ENCODE measurements at regions not wholly inside any gene's neighbourhood (a gene's known extent, or its start where the extent isn't known, plus 50 kb on each side); places are given as distances from the start of the nearest gene placed in this dataset.

GRCh38 chr10:1882180-1882579, 144.9 kb upstream of the ADARB2 start:
- no peak for TF ChIP-seq CTCF (tag by site-specific recombination; IDR thresholded peaks at IDR 0.05)
- no peak for TF ChIP-seq REST (tag by site-specific recombination; IDR thresholded peaks at IDR 0.05)
- TF ChIP-seq PBX3 (CRISPR knock-in tag; IDR thresholded peaks at IDR 0.05) = no peak
- TF ChIP-seq ZNF530 (tag by site-specific recombination; IDR thresholded peaks at IDR 0.05; ENCODE audit: low read depth) = no peak
- TF ChIP-seq PATZ1 (tag by site-specific recombination; IDR thresholded peaks at IDR 0.05) = no peak
- no peak for TF ChIP-seq ZNF701 (tag by site-specific recombination; IDR thresholded peaks at IDR 0.05)
- TF ChIP-seq SCRT2 (tag by site-specific recombination; IDR thresholded peaks at IDR 0.05) = no peak
- TF ChIP-seq IKZF3 (tag by site-specific recombination; IDR thresholded peaks at IDR 0.05) = no peak
- TF ChIP-seq ZNF555 (tag by site-specific recombination; conservative IDR thresholded peaks at IDR 0.05) = no peak
- TF ChIP-seq ZBTB20 (tag by site-specific recombination; IDR thresholded peaks at IDR 0.05) = no peak
